GM10266 (cell line): ENCODE measurements at regions not wholly inside any gene's neighbourhood (a gene's known extent, or its start where the extent isn't known, plus 50 kb on each side); places are given as distances from the start of the nearest gene placed in this dataset.

Experiments
- DNase-seq: peaks from one replicate; pipeline ENCODE4 v3.0.0; 2012; ENCODE audit errors: extremely low spot score
- TF ChIP-seq, protein P1 (sequence below): IDR thresholded peaks from 2 replicates; pipeline ENCODE4 v1.5.1; 2012; ENCODE audit warnings: mild to moderate bottlenecking, low read depth; ENCODE audit not compliant: control insufficient read depth, insufficient read depth; ENCODE audit errors: missing control alignments

DNA sequence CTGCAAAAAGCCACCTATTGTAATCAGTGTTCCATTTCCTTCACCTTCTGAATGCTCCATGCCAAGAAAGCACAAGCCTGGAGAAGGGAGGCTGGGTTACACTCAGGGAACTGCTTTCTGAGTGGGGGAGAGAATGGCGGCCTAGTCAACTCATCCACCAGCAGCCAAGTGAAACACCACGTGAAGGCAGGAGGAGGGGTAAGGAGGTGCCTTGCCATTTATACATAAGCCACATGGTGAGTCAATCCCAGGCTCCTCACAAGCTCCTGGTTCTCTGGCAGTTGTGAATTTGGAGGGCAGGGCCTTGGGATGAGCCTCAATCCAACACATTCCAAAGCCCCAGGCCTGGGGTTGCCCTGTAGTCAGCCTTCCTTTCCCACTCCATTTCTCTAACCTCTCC lies 149.4 kb downstream of the CD24 start:
- no peak for DNase-seq

DNA sequence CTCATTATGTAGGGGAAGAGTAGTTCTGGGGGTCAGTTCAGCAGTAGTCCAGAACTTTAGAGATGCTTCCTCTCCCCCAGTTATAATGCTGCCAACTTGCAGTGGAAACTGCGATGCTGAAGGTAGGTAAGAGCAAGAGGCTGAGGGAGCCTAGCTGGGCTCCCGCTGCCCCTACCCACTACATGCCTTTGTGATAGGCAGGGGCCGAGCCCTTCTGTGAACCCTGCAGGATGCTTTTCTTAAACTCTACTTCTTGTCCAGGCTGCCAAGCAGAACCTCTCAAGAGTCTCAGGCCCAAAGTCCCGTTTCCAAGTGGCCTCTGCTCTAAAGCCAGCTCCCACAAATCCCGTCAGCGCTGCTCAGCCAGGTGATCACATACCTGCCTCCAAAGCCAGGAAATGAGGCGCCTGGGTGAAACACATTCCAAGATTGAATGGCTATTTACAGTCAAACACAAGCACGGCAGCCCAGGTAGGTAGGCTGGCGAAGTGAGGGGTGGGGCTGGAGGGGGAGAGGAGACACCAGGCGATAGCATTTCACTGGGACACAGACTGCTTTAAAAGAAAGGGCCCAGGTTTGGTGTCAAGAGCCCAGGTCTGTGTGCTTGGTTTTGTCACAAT lies 150.7 kb downstream of the CD24 start:
- DNase-seq: no peak
- TF ChIP-seq, protein P1, sequence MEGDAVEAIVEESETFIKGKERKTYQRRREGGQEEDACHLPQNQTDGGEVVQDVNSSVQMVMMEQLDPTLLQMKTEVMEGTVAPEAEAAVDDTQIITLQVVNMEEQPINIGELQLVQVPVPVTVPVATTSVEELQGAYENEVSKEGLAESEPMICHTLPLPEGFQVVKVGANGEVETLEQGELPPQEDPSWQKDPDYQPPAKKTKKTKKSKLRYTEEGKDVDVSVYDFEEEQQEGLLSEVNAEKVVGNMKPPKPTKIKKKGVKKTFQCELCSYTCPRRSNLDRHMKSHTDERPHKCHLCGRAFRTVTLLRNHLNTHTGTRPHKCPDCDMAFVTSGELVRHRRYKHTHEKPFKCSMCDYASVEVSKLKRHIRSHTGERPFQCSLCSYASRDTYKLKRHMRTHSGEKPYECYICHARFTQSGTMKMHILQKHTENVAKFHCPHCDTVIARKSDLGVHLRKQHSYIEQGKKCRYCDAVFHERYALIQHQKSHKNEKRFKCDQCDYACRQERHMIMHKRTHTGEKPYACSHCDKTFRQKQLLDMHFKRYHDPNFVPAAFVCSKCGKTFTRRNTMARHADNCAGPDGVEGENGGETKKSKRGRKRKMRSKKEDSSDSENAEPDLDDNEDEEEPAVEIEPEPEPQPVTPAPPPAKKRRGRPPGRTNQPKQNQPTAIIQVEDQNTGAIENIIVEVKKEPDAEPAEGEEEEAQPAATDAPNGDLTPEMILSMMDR: no peak

More for the DNA sequence above, 149.4 kb downstream of the CD24 start:
- TF ChIP-seq, protein P1: no peak

DNA sequence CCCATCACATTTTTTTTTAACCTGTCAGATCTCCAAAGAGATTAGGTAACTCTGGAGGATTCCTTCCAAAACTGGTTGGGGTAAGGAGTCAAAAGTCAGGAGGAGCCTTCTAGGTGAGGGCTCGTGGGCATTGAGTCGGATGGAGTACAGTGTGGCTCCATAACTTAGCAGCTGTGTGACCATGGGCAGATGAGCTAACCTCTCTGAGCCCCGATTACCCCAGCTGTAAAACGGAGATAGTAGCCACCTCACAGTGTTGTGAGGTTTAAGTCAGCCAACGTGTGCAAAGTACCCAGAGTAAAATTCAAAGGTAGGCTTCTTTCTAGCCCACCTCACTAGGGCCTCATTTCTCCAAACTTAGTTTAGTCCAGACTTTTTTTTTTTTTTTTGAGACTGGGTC lies 151.5 kb downstream of the CD24 start:
- TF ChIP-seq, protein P1: no peak
- DNase-seq: no peak

DNA sequence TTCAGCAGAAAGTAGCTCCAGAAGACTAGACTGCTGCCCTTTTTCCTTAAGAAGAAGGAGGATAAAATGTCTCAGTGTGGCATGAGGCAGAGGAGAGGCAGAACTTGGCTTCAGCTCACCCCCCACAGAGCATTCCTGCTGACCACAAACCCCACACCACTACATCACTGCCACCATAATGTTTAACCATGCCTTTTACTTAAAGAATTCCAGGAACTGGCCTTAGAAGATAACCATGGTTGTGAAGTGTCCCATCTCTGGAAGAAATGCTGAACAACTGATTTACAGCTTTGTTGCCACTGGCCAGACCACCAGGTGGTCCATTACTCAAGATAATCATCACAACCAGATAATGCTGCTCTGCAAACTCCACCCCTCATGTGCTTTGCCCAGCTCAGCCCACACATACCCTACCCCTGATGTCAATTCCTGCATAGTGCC lies 154.1 kb downstream of the CD24 start:
- TF ChIP-seq, protein P1: no peak
- DNase-seq: no peak

DNA sequence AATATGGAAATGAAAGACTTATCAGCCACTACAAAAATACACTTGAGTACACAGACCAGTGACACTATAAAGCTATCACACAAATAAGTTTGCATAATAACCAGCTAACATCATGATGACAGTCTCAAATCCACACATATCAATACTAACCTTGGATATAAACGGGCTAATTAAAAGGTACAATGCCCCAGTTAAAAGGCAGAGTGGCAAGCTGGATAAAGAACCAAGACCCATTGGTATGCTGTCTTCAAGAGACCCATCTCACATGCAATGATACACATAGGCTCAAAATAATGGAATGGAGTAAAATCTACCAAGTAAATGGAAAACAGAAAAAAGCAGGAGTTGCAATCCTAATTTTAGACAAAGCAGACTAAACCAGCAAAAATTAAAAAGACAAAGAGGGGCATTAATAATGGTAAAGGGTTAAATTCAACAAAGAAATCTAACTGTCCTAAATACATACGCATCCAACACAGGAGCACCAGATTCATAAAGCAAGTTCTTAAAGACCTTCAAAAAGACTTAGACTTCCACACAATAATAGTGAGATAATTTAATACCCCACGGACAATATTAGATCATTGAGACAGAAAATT lies 163.3 kb downstream of the CD24 start:
- TF ChIP-seq, protein P1: no peak
- DNase-seq: no peak

DNA sequence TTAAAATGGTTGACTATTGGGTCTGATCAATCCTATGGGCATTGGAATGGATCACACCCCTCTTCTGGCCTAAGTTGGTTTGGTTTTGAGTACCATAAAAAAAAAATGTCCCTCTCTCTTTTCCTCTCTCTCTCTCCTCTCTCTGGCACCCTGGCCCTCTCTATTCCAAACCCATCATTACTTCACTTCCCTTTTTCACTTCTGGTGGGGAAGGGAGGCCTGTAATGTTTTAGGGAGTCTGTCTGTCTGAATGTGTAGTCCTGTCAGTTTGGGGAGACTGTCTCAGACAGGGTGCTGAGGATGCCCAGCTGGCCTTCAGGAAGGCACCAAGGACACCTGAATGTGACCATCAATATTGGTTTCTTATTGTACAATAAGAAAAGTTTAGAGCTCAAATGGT lies 165.8 kb downstream of the CD24 start:
- no peak for DNase-seq

More for the DNA sequence above, 165.8 kb downstream of the CD24 start:
- TF ChIP-seq, protein P1: no peak
